ENCODE measurements at regions not wholly inside any gene's neighbourhood (a gene's known extent, or its start where the extent isn't known, plus 50 kb on each side); places are given as distances from the start of the nearest gene placed in this dataset.
A peak's percentile ranks its signal among the peaks of the same experiment; 100 is the strongest.

- DNase-seq (ENCODE audit: low read depth): no peak
Observed at GRCh38 chr6:53413326-53413725, 64.6 kb upstream of the ELOVL5 start.

GRCh38 chr6:53412751-53413150 is 64.0 kb upstream of the ELOVL5 start:
- DNase-seq (ENCODE audit: low read depth): peak; percentile 80

- no peak for DNase-seq (ENCODE audit: low read depth)
Observed at GRCh38 chr6:53412021-53412715, 63.4 kb upstream of the ELOVL5 start.

- peak; percentile 95 for DNase-seq (ENCODE audit: low read depth)
Observed at GRCh38 chr6:53411451-53411850, 62.7 kb upstream of the ELOVL5 start.

- peak; percentile 76 for DNase-seq (ENCODE audit: low read depth)
Observed at GRCh38 chr6:53410508-53411258, 61.9 kb upstream of the ELOVL5 start.

GRCh38 chr6:53408826-53409225 is 60.1 kb upstream of the ELOVL5 start:
- no peak for DNase-seq (ENCODE audit: low read depth)

- DNase-seq (ENCODE audit: low read depth): no peak
Observed at GRCh38 chr6:53399027-53399344, 50.2 kb upstream of the ELOVL5 start.

GRCh38 chr6:53398247-53399026 is 49.7 kb upstream of the ELOVL5 start:
- DNase-seq (ENCODE audit: low read depth): no peak
